Peyer's patch (tissue), 4 donors: ENCODE measurements at regions not wholly inside any gene's neighbourhood (a gene's known extent, or its start where the extent isn't known, plus 50 kb on each side); places are given as distances from the start of the nearest gene placed in this dataset.

Source experiments
- DNase-seq, 3 donors: peaks; one replicate each; pipeline ENCODE4 v3.0.0-alpha.2; 2017 to 2019
- H3K27ac ChIP-seq, 4 donors: fragments of 200-600 bp; sonication (generic); one replicate each; pipeline ENCODE4 v1.5.1; 2016 to 2019
- H3K27me3 ChIP-seq, 2 donors: fragments of 200-600 bp; sonication (generic); one replicate each; pipeline ENCODE4 v1.5.1; 2019
- H3K36me3 ChIP-seq, 3 donors: fragments of 200-600 bp; sonication (generic); one replicate each; pipeline ENCODE4 v1.5.1; 2016 to 2019
- H3K4me1 ChIP-seq, 4 donors: fragments of 200-600 bp; sonication (generic); one replicate each; pipeline ENCODE4 v1.5.1; 2016 to 2019
- H3K4me3 ChIP-seq, 4 donors: fragments of 200-600 bp; sonication (generic); 1 replicate in 3 of 4; 2 replicates in 1 of 4; pipeline ENCODE4 v1.5.1; 2016 to 2019; ENCODE audit warnings: mild to moderate bottlenecking in 1 of 4
- H3K9me3 ChIP-seq, 4 donors: fragments of 200-600 bp; sonication (generic); one replicate each; pipeline ENCODE4 v1.5.1; 2016 to 2019; ENCODE audit warnings: mild to moderate bottlenecking in 1 of 4
- CTCF ChIP-seq, 6 experiments: fragments of 450-650 bp in 4 of 6; fragments of 200-600 bp in 2 of 6; sonication (generic) in 1 of 6; IDR thresholded peaks; one replicate each; pipeline ENCODE4 v1.5.1; 2017 to 2019; ENCODE audit warnings: antibody characterized with exemption in 6 of 6, mild to moderate bottlenecking in 3 of 6, moderate library complexity in 1 of 6
- POLR2A ChIP-seq, 2 donors: fragments of 450-650 bp; IDR thresholded peaks; one replicate each; pipeline ENCODE4 v1.5.1; 2017; ENCODE audit warnings: antibody characterized with exemption in 2 of 2, mild to moderate bottlenecking in 2 of 2, moderate library complexity in 2 of 2

- H3K36me3 ChIP-seq, result no peaks in the 10 kb centered on the region
- no peak overlapping the region for H3K27ac ChIP-seq
- H3K4me3 ChIP-seq, result no peak overlapping the region
- no peaks in the 10 kb centered on the region for H3K9me3 ChIP-seq
- no peaks in the 10 kb centered on the region for H3K4me1 ChIP-seq
- DNase-seq, result no peak
- no peaks in the 10 kb centered on the region for H3K27me3 ChIP-seq
- TF ChIP-seq POLR2A (IDR thresholded peaks at IDR 0.05), result no peak
- TF ChIP-seq CTCF (IDR thresholded peaks at IDR 0.05), result no peak
Observed at GRCh38 chr9:87223392-87224246, 274.0 kb upstream of the DAPK1 start.

GRCh38 chr9:87226896-87227295, 270.8 kb upstream of the DAPK1 start:
- DNase-seq, result no peak
- TF ChIP-seq CTCF (IDR thresholded peaks at IDR 0.05) (no peak), POLR2A (IDR thresholded peaks at IDR 0.05) (no peak)
- H3K4me3 ChIP-seq, result no peak overlapping the region
- H3K27me3 ChIP-seq, result no peaks in the 10 kb centered on the region
- H3K4me1 ChIP-seq, result no peaks in the 10 kb centered on the region
- no peak overlapping the region for H3K27ac ChIP-seq
- H3K36me3 ChIP-seq, result no peaks in the 10 kb centered on the region
- no peaks in the 10 kb centered on the region for H3K9me3 ChIP-seq

GRCh38 chr9:87227456-87227855, 270.2 kb upstream of the DAPK1 start:
- Histone ChIP-seq H3K36me3 (no peaks in the 10 kb centered on the region), H3K27me3 (no peaks in the 10 kb centered on the region), H3K27ac (no peak overlapping the region), H3K4me3 (no peak overlapping the region), H3K9me3 (no peaks in the 10 kb centered on the region), H3K4me1 (no peaks in the 10 kb centered on the region)
- no peak for DNase-seq
- TF ChIP-seq CTCF (IDR thresholded peaks at IDR 0.05) (no peak), POLR2A (IDR thresholded peaks at IDR 0.05) (no peak)

- Histone ChIP-seq H3K4me3 (no peak overlapping the region), H3K4me1 (no peaks in the 10 kb centered on the region), H3K27me3 (no peaks in the 10 kb centered on the region), H3K27ac (no peak overlapping the region), H3K36me3 (no peaks in the 10 kb centered on the region), H3K9me3 (no peaks in the 10 kb centered on the region)
- TF ChIP-seq CTCF (IDR thresholded peaks at IDR 0.05), result no peak
- TF ChIP-seq POLR2A (IDR thresholded peaks at IDR 0.05), result no peak
- DNase-seq, result no peak
Observed at GRCh38 chr9:87229108-87229507, 268.6 kb upstream of the DAPK1 start.

GRCh38 chr9:87233431-87233830, 264.2 kb upstream of the DAPK1 start:
- no peak for TF ChIP-seq POLR2A (IDR thresholded peaks at IDR 0.05)
- no peak for TF ChIP-seq CTCF (IDR thresholded peaks at IDR 0.05)
- no peaks in the 10 kb centered on the region for H3K9me3 ChIP-seq
- no peaks in the 10 kb centered on the region for H3K36me3 ChIP-seq
- H3K4me3 ChIP-seq, result no peak overlapping the region
- no peak overlapping the region for H3K27ac ChIP-seq
- no peaks in the 10 kb centered on the region for H3K4me1 ChIP-seq
- H3K27me3 ChIP-seq, result no peaks in the 10 kb centered on the region
- no peak for DNase-seq
